B cell (primary cell): ENCODE measurements at regions not wholly inside any gene's neighbourhood (a gene's known extent, or its start where the extent isn't known, plus 50 kb on each side); places are given as distances from the start of the nearest gene placed in this dataset.

ENCODE experiments used
- ATAC-seq: fragments of 200-7000 bp; cut with Tn5 transposase; one replicate; pipeline ENCODE4 v1.10.0; 2021; ENCODE audit warnings: low read depth, mild to moderate bottlenecking, moderate number of reproducible peaks, moderate library complexity
- CTCF ChIA-PET: fragments of 350-600 bp; sonication (Branson Sonifier 250); formaldehyde crosslinking; loops from one replicate; lab custom pipeline; 2021; ENCODE audit warnings: antibody characterized with exemption, inconsistent platforms; lab: Charles Lee
- POLR2A ChIA-PET: fragments of 350-600 bp; sonication (Branson Sonifier 250); formaldehyde crosslinking; loops from one replicate; lab custom pipeline; 2021; ENCODE audit warnings: antibody characterized with exemption; lab: Charles Lee
- DNase-seq: peaks from one replicate; pipeline ENCODE4 v3.0.0; 2013
- H2AFZ ChIP-seq: 2 replicates; pipeline ENCODE4 v1.6.1; 2012; ENCODE audit warnings: mild to moderate bottlenecking, low read depth, low read length; ENCODE audit not compliant: insufficient read depth, poor library complexity, severe bottlenecking
- H3K27ac ChIP-seq, 2 donors: 1 replicate in 1 of 2; 2 replicates in 1 of 2; pipeline ENCODE4 v1.5.1; 2012 to 2013; ENCODE audit warnings: low read length in 2 of 2, mild to moderate bottlenecking in 2 of 2, moderate library complexity in 1 of 2
- H3K27me3 ChIP-seq, 4 experiments: fragments of 200-600 bp in 1 of 4; sonication (generic) in 1 of 4; replicated peaks in 1 of 4; 1 replicate in 2 of 4; 2 replicates in 2 of 4; pipeline versions ENCODE4 v1.6.1 to v1.7.0; 2013 to 2016; ENCODE audit warnings: low read length in 3 of 4, mild to moderate bottlenecking in 2 of 4, mixed read lengths in 1 of 4, moderate library complexity in 1 of 4; ENCODE audit not compliant: insufficient read depth in 4 of 4, control insufficient read depth in 3 of 4; ENCODE audit errors: control extremely low read depth in 1 of 4
- H3K36me3 ChIP-seq, 2 experiments: replicated peaks in 1 of 2; 1 replicate in 1 of 2; 2 replicates in 1 of 2; pipeline versions ENCODE4 v1.6.1 to v1.7.1; 2013; ENCODE audit warnings: low read length in 1 of 2; ENCODE audit not compliant: insufficient read depth in 2 of 2, control insufficient read depth in 1 of 2; ENCODE audit errors: control extremely low read depth in 1 of 2, extremely low read depth in 1 of 2
- H3K4me1 ChIP-seq, 2 donors: fragments of 200-600 bp in 1 of 2; sonication (generic) in 1 of 2; 1 replicate in 1 of 2; 2 replicates in 1 of 2; pipeline versions ENCODE4 v1.5.1 to v1.6.1; 2013 to 2017; ENCODE audit warnings: low read length in 2 of 2; ENCODE audit not compliant: control insufficient read depth in 2 of 2, insufficient read depth in 2 of 2
- H3K4me2 ChIP-seq: replicated peaks from 2 replicates; pipeline ENCODE3; 2012; ENCODE audit warnings: mild to moderate bottlenecking, low read depth, low read length; ENCODE audit not compliant: poor library complexity, severe bottlenecking
- H3K4me3 ChIP-seq, 5 experiments: fragments of 200-600 bp in 1 of 5; sonication (generic) in 1 of 5; 1 replicate in 3 of 5; 2 replicates in 2 of 5; pipeline versions ENCODE4 v1.5.1 to v1.7.0; 2011 to 2016; ENCODE audit warnings: low read length in 4 of 5, mild to moderate bottlenecking in 4 of 5, low read depth in 2 of 5, control low read depth in 1 of 5, moderate library complexity in 1 of 5; ENCODE audit not compliant: insufficient read depth in 1 of 5; ENCODE audit errors: control extremely low read depth in 1 of 5, extremely low read depth in 1 of 5
- H3K79me2 ChIP-seq: fragments of 200-600 bp; sonication (generic); one replicate; pipeline ENCODE4 v1.6.0; 2016; ENCODE audit warnings: low read length; ENCODE audit not compliant: control insufficient read depth, insufficient read depth
- H3K9ac ChIP-seq: fragments of 200-600 bp; sonication (generic); 2 replicates; pipeline ENCODE4 v1.6.1; 2017; ENCODE audit warnings: mild to moderate bottlenecking, low read length, moderate library complexity
- H3K9me3 ChIP-seq, 3 donors: one replicate each; pipeline versions ENCODE4 v1.6.1 to v1.7.1; 2013; ENCODE audit warnings: low read length in 2 of 3; ENCODE audit not compliant: control insufficient read depth in 2 of 3, insufficient read depth in 1 of 3; ENCODE audit errors: control extremely low read depth in 1 of 3
- H4K20me1 ChIP-seq: 2 replicates; pipeline ENCODE4 v1.6.0; 2012; ENCODE audit warnings: mild to moderate bottlenecking, low read length; ENCODE audit not compliant: insufficient read depth, control insufficient read depth, poor library complexity, severe bottlenecking
- H3K27ac Mint-ChIP-seq: one replicate; pipeline ENCODE4 v1.8.0; 2021; ENCODE audit warnings: mixed read lengths
- H3K27me3 Mint-ChIP-seq: one replicate; pipeline ENCODE4 v1.8.0; 2021; ENCODE audit warnings: mixed read lengths
- H3K4me1 Mint-ChIP-seq: one replicate; pipeline ENCODE4 v1.8.0; 2021; ENCODE audit warnings: mixed read lengths
- H3K4me3 Mint-ChIP-seq: one replicate; pipeline ENCODE4 v1.8.0; 2021; ENCODE audit warnings: mixed read lengths
- H3K9me3 Mint-ChIP-seq: one replicate; pipeline ENCODE4 v1.8.0; 2022; ENCODE audit warnings: mixed read lengths; ENCODE audit not compliant: insufficient read depth
- CTCF ChIP-seq: fragments of 200-600 bp; IDR thresholded peaks from one replicate; pipeline ENCODE4 v1.8.0; 2022; ENCODE audit warnings: antibody characterized with exemption, mild to moderate bottlenecking
- EZH2 ChIP-seq: IDR thresholded peaks from 2 replicates; pipeline ENCODE4 v1.6.1; 2012; ENCODE audit warnings: borderline replicate concordance, low read depth, mild to moderate bottlenecking, moderate library complexity, low read length; ENCODE audit not compliant: insufficient read depth, poor library complexity, severe bottlenecking
- WGBS: methylation state at CpG from one replicate; pipeline ENCODE4 v1.1.5; 2013; ENCODE audit warnings: missing lambda C conversion rate; ENCODE audit not compliant: insufficient coverage; 5-methylcytosine and 5-hydroxymethylcytosine counted together
- intact Hi-C: fragments of 100-400 bp; cut with micrococcal nuclease; formaldehyde crosslinking; loops from one replicate; pipeline ENCODE4 v1.10.0; 2022

- Histone ChIP-seq H3K36me3 (no peaks in the 10 kb centered on the region), H4K20me1 (no peaks in the 10 kb centered on the region), H3K4me3 (no peak overlapping the region), H3K27me3 (no peaks in the 10 kb centered on the region), H3K79me2 (no peaks in the 10 kb centered on the region), H3K27ac (no peak overlapping the region), H3K4me2 (no peak overlapping the region), H3K9ac (no peak overlapping the region), H3K4me1 (no peaks in the 10 kb centered on the region), H3K9me3 (no peaks in the 10 kb centered on the region), H2AFZ (no peak overlapping the region)
- H3K4me3 Mint-ChIP-seq = no peak overlapping the region
- peaks cover 21% of the 10 kb centered on the region for H3K27me3 Mint-ChIP-seq
- H3K4me1 Mint-ChIP-seq = no peaks in the 10 kb centered on the region
- ChIA-PET CTCF (no interaction called here), POLR2A (no interaction called here)
- no peaks in the 10 kb centered on the region for H3K9me3 Mint-ChIP-seq
- H3K27ac Mint-ChIP-seq = no peak overlapping the region
- no peak for DNase-seq
- WGBS = 91% methylated on average over 8 of the region's 11 CpGs
- no peak for ATAC-seq
- intact Hi-C loops = no loop called here
- no peak for TF ChIP-seq EZH2
- no peak for TF ChIP-seq CTCF
Measured at GRCh38 chr15:70518201-70519003, 245.0 kb downstream of the UACA start.

- Mint-ChIP-seq H3K4me3 (no peak overlapping the region), H3K27ac (no peak overlapping the region), H3K27me3 (peaks cover 21% of the 10 kb centered on the region), H3K9me3 (no peaks in the 10 kb centered on the region), H3K4me1 (no peaks in the 10 kb centered on the region)
- 100% methylated on average over 6 of the region's 10 CpGs for WGBS
- Histone ChIP-seq H3K27ac (no peak overlapping the region), H3K27me3 (no peaks in the 10 kb centered on the region), H2AFZ (no peak overlapping the region), H3K9ac (no peak overlapping the region), H3K4me2 (no peak overlapping the region), H3K4me3 (no peak overlapping the region), H3K9me3 (peaks cover 0 to 6% (median 0%) of the 10 kb centered on the region in 3 donors), H4K20me1 (no peaks in the 10 kb centered on the region), H3K4me1 (no peaks in the 10 kb centered on the region), H3K36me3 (no peaks in the 10 kb centered on the region), H3K79me2 (no peaks in the 10 kb centered on the region)
- CTCF ChIA-PET = no interaction called here
- ATAC-seq (no peak), DNase-seq (no peak)
- POLR2A ChIA-PET = no interaction called here
- intact Hi-C loops = no loop called here
- no peak for TF ChIP-seq EZH2
- no peak for TF ChIP-seq CTCF
Measured at GRCh38 chr15:70517194-70517590, 246.2 kb downstream of the UACA start.
